ENCODE measurements at regions not wholly inside any gene's neighbourhood (a gene's known extent, or its start where the extent isn't known, plus 50 kb on each side); places are given as distances from the start of the nearest gene placed in this dataset.

DNA sequence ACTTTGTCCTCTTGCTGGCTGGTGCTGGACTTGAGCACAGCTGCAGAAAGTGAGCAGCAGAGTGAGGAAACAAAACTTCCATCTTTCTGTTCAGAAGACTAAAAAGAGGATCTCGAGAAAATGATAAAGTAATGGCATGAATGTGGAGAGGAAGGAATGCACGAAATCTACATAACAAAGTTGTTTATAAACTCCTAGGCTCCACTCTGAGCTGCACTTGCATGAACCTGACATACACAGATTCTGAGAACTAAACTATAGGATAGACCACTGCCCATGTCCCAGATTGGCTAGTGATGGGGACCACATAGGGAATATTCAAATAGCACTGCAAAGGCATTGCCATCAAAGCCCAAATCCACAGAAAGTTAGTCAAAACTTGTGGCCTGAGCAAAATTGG, 121.1 kb upstream of the MON1B start:
- Histone ChIP-seq H3K9me3 (ENCODE audit: control insufficient read depth, low read length) (no peaks in the 10 kb centered on the region), H3K36me3 (ENCODE audit: control insufficient read depth, insufficient read depth, low read length) (no peaks in the 10 kb centered on the region), H3K4me3 (ENCODE audit: low read length) (no peak overlapping the region), H3K27me3 (ENCODE audit: control insufficient read depth, insufficient read depth, low read length, poor library complexity, severe bottlenecking) (no peaks in the 10 kb centered on the region), H3K9ac (ENCODE audit: extremely low read depth, low read length, poor library complexity, severe bottlenecking) (no peak overlapping the region), H3K4me1 (ENCODE audit: control insufficient read depth, insufficient read depth, low read length) (no peaks in the 10 kb centered on the region), H3K27ac (ENCODE audit: low read depth, low read length) (no peak overlapping the region)
- 78% methylated on average over 2 of the region's 2 CpGs; no CpG with 5 or more reads in 1 of the 2 experiments for WGBS, 2 experiments (ENCODE audit: insufficient coverage in 1 of 2, insufficient read length in 1 of 2)
- Mint-ChIP-seq H3K4me1 (peaks cover 4% of the 10 kb centered on the region), H3K4me3 (no peak overlapping the region), H3K27ac (no peak overlapping the region), H3K9me3 (no peaks in the 10 kb centered on the region), H3K36me3 (ENCODE audit: low read depth) (no peaks in the 10 kb centered on the region), H3K27me3 (ENCODE audit: insufficient read depth) (no peaks in the 10 kb centered on the region)
- TF ChIP-seq, protein P1, sequence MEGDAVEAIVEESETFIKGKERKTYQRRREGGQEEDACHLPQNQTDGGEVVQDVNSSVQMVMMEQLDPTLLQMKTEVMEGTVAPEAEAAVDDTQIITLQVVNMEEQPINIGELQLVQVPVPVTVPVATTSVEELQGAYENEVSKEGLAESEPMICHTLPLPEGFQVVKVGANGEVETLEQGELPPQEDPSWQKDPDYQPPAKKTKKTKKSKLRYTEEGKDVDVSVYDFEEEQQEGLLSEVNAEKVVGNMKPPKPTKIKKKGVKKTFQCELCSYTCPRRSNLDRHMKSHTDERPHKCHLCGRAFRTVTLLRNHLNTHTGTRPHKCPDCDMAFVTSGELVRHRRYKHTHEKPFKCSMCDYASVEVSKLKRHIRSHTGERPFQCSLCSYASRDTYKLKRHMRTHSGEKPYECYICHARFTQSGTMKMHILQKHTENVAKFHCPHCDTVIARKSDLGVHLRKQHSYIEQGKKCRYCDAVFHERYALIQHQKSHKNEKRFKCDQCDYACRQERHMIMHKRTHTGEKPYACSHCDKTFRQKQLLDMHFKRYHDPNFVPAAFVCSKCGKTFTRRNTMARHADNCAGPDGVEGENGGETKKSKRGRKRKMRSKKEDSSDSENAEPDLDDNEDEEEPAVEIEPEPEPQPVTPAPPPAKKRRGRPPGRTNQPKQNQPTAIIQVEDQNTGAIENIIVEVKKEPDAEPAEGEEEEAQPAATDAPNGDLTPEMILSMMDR (conservative IDR thresholded peaks at IDR 0.05) = no peak
- DNase-seq = no peak

DNA sequence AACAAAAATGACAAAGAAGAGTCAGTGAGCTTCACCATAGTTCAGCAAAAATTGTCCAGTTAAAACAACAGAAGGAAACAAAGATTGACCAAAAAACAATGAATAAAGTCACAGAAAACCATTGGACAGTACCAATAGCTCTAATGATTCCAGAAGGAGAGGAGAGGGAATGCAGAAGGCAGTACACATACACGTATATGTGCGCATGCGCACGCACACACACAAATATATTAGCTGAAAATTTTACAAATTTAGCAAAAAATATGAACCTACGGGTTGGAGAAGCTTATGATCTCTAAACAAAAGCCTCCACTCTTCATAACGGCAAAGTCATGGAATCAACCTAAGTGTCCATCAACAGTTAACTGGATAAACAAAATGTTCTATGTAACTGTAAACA, 120.3 kb upstream of the MON1B start:
- Histone ChIP-seq H3K27me3 (ENCODE audit: control insufficient read depth, insufficient read depth, low read length, poor library complexity, severe bottlenecking) (no peaks in the 10 kb centered on the region), H3K4me1 (ENCODE audit: control insufficient read depth, insufficient read depth, low read length) (no peaks in the 10 kb centered on the region), H3K36me3 (ENCODE audit: control insufficient read depth, insufficient read depth, low read length) (no peaks in the 10 kb centered on the region), H3K9ac (ENCODE audit: extremely low read depth, low read length, poor library complexity, severe bottlenecking) (no peak overlapping the region), H3K4me3 (ENCODE audit: low read length) (no peak overlapping the region), H3K9me3 (ENCODE audit: control insufficient read depth, low read length) (no peaks in the 10 kb centered on the region), H3K27ac (ENCODE audit: low read depth, low read length) (no peak overlapping the region)
- Mint-ChIP-seq H3K4me3 (no peak overlapping the region), H3K27me3 (ENCODE audit: insufficient read depth) (no peaks in the 10 kb centered on the region), H3K4me1 (peaks cover 4% of the 10 kb centered on the region), H3K36me3 (ENCODE audit: low read depth) (no peaks in the 10 kb centered on the region), H3K9me3 (no peaks in the 10 kb centered on the region), H3K27ac (no peak overlapping the region)
- TF ChIP-seq, protein P1 (conservative IDR thresholded peaks at IDR 0.05) = no peak
- no peak for DNase-seq
- WGBS, 2 experiments (ENCODE audit: insufficient coverage in 1 of 2, insufficient read length in 1 of 2) = 94 to 100% methylated on average over 1 to 6 of the region's 6 CpGs

DNA sequence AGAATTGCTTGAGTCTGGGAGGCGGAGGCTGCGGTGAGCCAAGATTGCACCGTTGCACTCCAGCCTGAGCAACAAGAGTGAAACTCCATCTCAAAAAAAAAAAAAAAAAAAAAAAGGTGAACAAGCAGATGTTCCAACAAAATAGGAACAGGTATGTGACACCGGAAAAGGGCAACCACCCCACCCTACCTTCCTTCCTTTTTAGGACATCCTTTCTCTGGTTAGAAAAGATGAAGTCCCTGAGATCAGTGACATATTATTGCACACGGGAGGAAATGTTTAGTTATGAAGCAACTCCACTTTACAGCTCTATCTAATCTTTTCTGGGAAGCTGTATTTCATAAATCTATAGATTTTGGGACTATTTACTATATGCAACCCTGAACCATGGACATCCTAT, 114.2 kb upstream of the MON1B start:
- Histone ChIP-seq H3K27me3 (ENCODE audit: control insufficient read depth, insufficient read depth, low read length, poor library complexity, severe bottlenecking) (no peaks in the 10 kb centered on the region), H3K4me1 (ENCODE audit: control insufficient read depth, insufficient read depth, low read length) (no peaks in the 10 kb centered on the region), H3K9ac (ENCODE audit: extremely low read depth, low read length, poor library complexity, severe bottlenecking) (no peak overlapping the region), H3K36me3 (ENCODE audit: control insufficient read depth, insufficient read depth, low read length) (no peaks in the 10 kb centered on the region), H3K27ac (ENCODE audit: low read depth, low read length) (no peak overlapping the region), H3K9me3 (ENCODE audit: control insufficient read depth, low read length) (no peaks in the 10 kb centered on the region), H3K4me3 (ENCODE audit: low read length) (no peak overlapping the region)
- Mint-ChIP-seq H3K27me3 (ENCODE audit: insufficient read depth) (no peaks in the 10 kb centered on the region), H3K36me3 (ENCODE audit: low read depth) (no peaks in the 10 kb centered on the region), H3K9me3 (no peaks in the 10 kb centered on the region), H3K27ac (no peak overlapping the region), H3K4me3 (no peak overlapping the region), H3K4me1 (no peaks in the 10 kb centered on the region)
- TF ChIP-seq, protein P1 (conservative IDR thresholded peaks at IDR 0.05) = no peak
- no peak for DNase-seq
- WGBS, 2 experiments (ENCODE audit: insufficient coverage in 1 of 2, insufficient read length in 1 of 2) = 89 to 100% methylated on average over 1 to 5 of the region's 5 CpGs
